Left ventricle myocardium inferior (tissue), 1 donor: ENCODE measurements at regions not wholly inside any gene's neighbourhood (a gene's known extent, or its start where the extent isn't known, plus 50 kb on each side); places are given as distances from the start of the nearest gene placed in this dataset.

ENCODE experiments used
- DNase-seq: peaks from one replicate; pipeline ENCODE4 v3.0.0-alpha.2; 2020
- H3K27ac ChIP-seq: fragments of 200-600 bp; replicated peaks from 2 replicates; pipeline ENCODE4 v1.8.0; 2021
- H3K27me3 ChIP-seq: fragments of 200-600 bp; 2 replicates; pipeline ENCODE4 v1.8.0; 2021; ENCODE audit warnings: low read depth
- H3K36me3 ChIP-seq: fragments of 200-600 bp; 2 replicates; pipeline ENCODE4 v1.8.0; 2021
- H3K4me1 ChIP-seq: fragments of 200-600 bp; 2 replicates; pipeline ENCODE4 v1.8.0; 2021
- H3K4me3 ChIP-seq: fragments of 200-600 bp; 2 replicates; pipeline ENCODE4 v1.8.0; 2021; ENCODE audit warnings: mild to moderate bottlenecking, moderate library complexity
- H3K9me3 ChIP-seq: fragments of 200-600 bp; replicated peaks from 2 replicates; pipeline ENCODE4 v1.8.0; 2021
- CTCF ChIP-seq: fragments of 200-600 bp; IDR thresholded peaks from 2 replicates; pipeline ENCODE4 v1.8.0; 2021; ENCODE audit warnings: antibody characterized with exemption, mild to moderate bottlenecking, borderline replicate concordance
- intact Hi-C: fragments of 100-400 bp; cut with micrococcal nuclease; formaldehyde crosslinking; loops from one replicate; pipeline ENCODE4 v1.11.0; 2022
- donor health status: DM: no; HTN: yes; CAD: no; lungs with severe emphysema.

- DNase-seq: no peak
- intact Hi-C loops: no loop called here
- Histone ChIP-seq H3K27ac (no peak overlapping the region), H3K27me3 (no peaks in the 10 kb centered on the region), H3K4me3 (no peak overlapping the region), H3K9me3 (no peaks in the 10 kb centered on the region), H3K36me3 (no peaks in the 10 kb centered on the region), H3K4me1 (peaks cover 14% of the 10 kb centered on the region)
- no peak for TF ChIP-seq CTCF
These were observed 64.1 kb downstream of the CXCL12 start for GRCh38 chr10:44320756-44321155.

GRCh38 chr10:44317856-44318255, 67.0 kb downstream of the CXCL12 start:
- Histone ChIP-seq H3K27ac (no peak overlapping the region), H3K4me1 (peaks cover 11% of the 10 kb centered on the region), H3K27me3 (no peaks in the 10 kb centered on the region), H3K36me3 (no peaks in the 10 kb centered on the region), H3K4me3 (no peak overlapping the region), H3K9me3 (no peaks in the 10 kb centered on the region)
- no peak for DNase-seq
- intact Hi-C loops: loop anchor here (10.0 kb wide), 1 partner anchor 633 kb away; no protein-coding TSS in a partner anchor
- TF ChIP-seq CTCF: no peak

- peaks cover 11% of the 10 kb centered on the region for H3K4me1 ChIP-seq
- no peaks in the 10 kb centered on the region for H3K36me3 ChIP-seq
- no peak for DNase-seq
- H3K9me3 ChIP-seq: no peaks in the 10 kb centered on the region
- no peak for TF ChIP-seq CTCF
- H3K27ac ChIP-seq: no peak overlapping the region
- H3K4me3 ChIP-seq: no peak overlapping the region
- intact Hi-C loops: loop anchor here (10.0 kb wide), 1 partner anchor 632 kb away; no protein-coding TSS in a partner anchor
- no peaks in the 10 kb centered on the region for H3K27me3 ChIP-seq
These were observed 68.0 kb downstream of the CXCL12 start for GRCh38 chr10:44316922-44317215.

GRCh38 chr10:44316187-44316921, 68.5 kb downstream of the CXCL12 start:
- Histone ChIP-seq H3K4me3 (no peak overlapping the region), H3K27ac (no peak overlapping the region), H3K36me3 (no peaks in the 10 kb centered on the region), H3K27me3 (no peaks in the 10 kb centered on the region), H3K4me1 (peaks cover 14% of the 10 kb centered on the region), H3K9me3 (no peaks in the 10 kb centered on the region)
- TF ChIP-seq CTCF: no peak
- intact Hi-C loops: loop anchor here (10.0 kb wide), 1 partner anchor 632 kb away; no protein-coding TSS in a partner anchor
- no peak for DNase-seq

GRCh38 chr10:44314802-44315460, 70.0 kb downstream of the CXCL12 start:
- Histone ChIP-seq H3K9me3 (no peaks in the 10 kb centered on the region), H3K36me3 (no peaks in the 10 kb centered on the region), H3K27me3 (no peaks in the 10 kb centered on the region), H3K4me1 (peaks cover 24% of the 10 kb centered on the region), H3K27ac (no peak overlapping the region), H3K4me3 (no peak overlapping the region)
- DNase-seq: no peak
- no peak for TF ChIP-seq CTCF
- intact Hi-C loops: loop anchor here (10.0 kb wide), 1 partner anchor 630 kb away; no protein-coding TSS in a partner anchor
